ENCODE measurements at regions not wholly inside any gene's neighbourhood (a gene's known extent, or its start where the extent isn't known, plus 50 kb on each side); places are given as distances from the start of the nearest gene placed in this dataset.

DNA sequence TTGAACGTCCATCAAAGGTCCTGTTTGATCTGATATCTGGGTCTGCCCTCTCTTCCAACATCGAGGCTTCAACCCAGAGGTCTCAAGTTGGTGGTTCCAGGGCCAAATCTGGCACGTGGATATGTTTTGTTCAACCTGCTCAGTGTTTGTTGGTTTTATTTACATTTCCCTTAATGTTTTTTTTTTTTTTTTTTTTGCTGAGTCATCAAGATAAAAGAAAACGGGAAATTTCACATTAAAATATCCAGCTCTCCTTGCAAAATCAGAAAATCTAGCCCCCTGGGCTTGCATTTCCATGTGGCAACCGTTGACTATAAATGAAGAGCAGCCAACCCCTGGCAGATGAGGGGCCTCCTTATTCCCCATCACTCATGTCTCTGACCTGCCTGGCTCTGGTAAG, 765.6 kb upstream of the TBX3 start:
- ATAC-seq (ENCODE audit: low FRiP score) (no peak), DNase-seq (ENCODE audit: low spot score) (no peak)
- TF ChIP-seq, protein P1, sequence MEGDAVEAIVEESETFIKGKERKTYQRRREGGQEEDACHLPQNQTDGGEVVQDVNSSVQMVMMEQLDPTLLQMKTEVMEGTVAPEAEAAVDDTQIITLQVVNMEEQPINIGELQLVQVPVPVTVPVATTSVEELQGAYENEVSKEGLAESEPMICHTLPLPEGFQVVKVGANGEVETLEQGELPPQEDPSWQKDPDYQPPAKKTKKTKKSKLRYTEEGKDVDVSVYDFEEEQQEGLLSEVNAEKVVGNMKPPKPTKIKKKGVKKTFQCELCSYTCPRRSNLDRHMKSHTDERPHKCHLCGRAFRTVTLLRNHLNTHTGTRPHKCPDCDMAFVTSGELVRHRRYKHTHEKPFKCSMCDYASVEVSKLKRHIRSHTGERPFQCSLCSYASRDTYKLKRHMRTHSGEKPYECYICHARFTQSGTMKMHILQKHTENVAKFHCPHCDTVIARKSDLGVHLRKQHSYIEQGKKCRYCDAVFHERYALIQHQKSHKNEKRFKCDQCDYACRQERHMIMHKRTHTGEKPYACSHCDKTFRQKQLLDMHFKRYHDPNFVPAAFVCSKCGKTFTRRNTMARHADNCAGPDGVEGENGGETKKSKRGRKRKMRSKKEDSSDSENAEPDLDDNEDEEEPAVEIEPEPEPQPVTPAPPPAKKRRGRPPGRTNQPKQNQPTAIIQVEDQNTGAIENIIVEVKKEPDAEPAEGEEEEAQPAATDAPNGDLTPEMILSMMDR (IDR thresholded peaks at IDR 0.05), result no peak

- TF ChIP-seq, protein P1 (IDR thresholded peaks at IDR 0.05), result no peak
- DNase-seq (ENCODE audit: low spot score), result no peak
- ATAC-seq (ENCODE audit: low FRiP score), result no peak
Measured at GRCh38 chr12:115444346-115444745, 760.4 kb upstream of the TBX3 start.

GRCh38 chr12:115443351-115443938, 759.5 kb upstream of the TBX3 start:
- ATAC-seq (ENCODE audit: low FRiP score), result no peak
- TF ChIP-seq, protein P1 (IDR thresholded peaks at IDR 0.05), result no peak
- DNase-seq (ENCODE audit: low spot score), result no peak

- no peak for ATAC-seq (ENCODE audit: low FRiP score)
Measured at GRCh38 chr12:115440438-115440837, 756.5 kb upstream of the TBX3 start.

DNA sequence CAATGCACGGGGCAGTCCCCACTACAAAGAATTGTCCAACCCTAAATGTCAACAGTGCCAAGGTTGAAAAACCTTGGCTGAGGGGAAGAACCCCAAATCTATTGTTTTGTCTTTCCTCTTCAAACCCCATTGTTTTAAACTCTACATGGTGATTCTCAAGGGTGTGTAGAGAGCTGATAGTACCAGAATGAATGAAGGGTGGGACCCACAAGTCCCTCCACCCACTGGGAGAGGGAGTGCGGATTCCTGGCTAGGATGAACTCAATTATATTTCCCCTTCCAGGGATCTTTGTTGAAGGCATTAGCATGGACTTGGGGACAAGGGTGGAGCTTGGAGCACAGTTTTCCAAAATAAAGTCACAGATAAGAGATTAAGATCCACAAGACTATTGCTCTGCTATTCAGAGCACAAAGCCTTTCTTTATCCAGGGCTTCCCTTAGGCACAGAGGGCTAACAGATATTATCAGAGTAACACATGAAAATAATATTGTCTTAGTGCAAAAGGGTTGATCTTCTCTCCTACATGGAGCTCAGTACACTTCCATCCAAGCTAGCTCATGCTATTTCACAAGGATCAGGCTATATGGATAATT, 755.1 kb upstream of the TBX3 start:
- DNase-seq (ENCODE audit: low spot score), result no peak
- TF ChIP-seq, protein P1 (IDR thresholded peaks at IDR 0.05), result no peak
- no peak for ATAC-seq (ENCODE audit: low FRiP score)

More at GRCh38 chr12:115440438-115440837, 756.5 kb upstream of the TBX3 start:
- DNase-seq (ENCODE audit: low spot score), result no peak
- TF ChIP-seq, protein P1 (IDR thresholded peaks at IDR 0.05), result no peak

GRCh38 chr12:115438314-115438713, 754.3 kb upstream of the TBX3 start:
- TF ChIP-seq, protein P1 (IDR thresholded peaks at IDR 0.05), result no peak
- ATAC-seq (ENCODE audit: low FRiP score) (no peak), DNase-seq (ENCODE audit: low spot score) (no peak)

DNA sequence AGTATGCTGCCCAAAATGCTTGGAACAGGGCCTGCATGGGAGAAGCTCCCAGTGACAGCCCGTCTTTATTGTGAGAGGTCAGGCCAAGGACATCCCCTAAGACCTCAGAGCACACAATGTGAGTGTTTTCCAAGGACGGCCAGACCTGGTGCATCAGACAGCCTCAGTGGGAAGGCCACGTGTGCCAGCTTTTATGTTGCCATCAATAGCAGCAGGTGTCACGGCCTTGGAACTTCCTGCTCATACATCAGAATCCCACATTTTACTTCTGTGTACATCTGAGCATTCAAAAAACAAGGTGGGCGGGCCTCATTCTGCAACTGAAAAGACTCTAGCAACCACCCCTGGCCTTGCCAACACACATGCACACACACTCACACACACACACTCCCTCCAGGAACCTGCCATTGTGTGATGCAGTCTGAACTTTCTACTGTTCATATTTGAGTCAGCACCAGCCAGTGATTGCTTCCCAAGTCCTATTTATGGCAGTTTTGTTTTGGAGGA, 753.1 kb upstream of the TBX3 start:
- TF ChIP-seq, protein P1 (IDR thresholded peaks at IDR 0.05), result no peak
- DNase-seq (ENCODE audit: low spot score) (no peak), ATAC-seq (ENCODE audit: low FRiP score) (no peak)

All from omental fat pad (tissue), 3 donors.